Suppressor macrophage treated with lipopolysaccharide for 1 hour (primary cell): ENCODE measurements at regions not wholly inside any gene's neighbourhood (a gene's known extent, or its start where the extent isn't known, plus 50 kb on each side); places are given as distances from the start of the nearest gene placed in this dataset.
"Not testable (repeated sequence)": the region's sequence is repeated elsewhere in the genome, so short reads cannot be mapped to it uniquely, and the experiment has no call there.

Source experiments
- DNase-seq, 3 donors: peaks; one replicate each; pipeline ENCODE4 v3.0.0-alpha.2; 2020 to 2022

DNA sequence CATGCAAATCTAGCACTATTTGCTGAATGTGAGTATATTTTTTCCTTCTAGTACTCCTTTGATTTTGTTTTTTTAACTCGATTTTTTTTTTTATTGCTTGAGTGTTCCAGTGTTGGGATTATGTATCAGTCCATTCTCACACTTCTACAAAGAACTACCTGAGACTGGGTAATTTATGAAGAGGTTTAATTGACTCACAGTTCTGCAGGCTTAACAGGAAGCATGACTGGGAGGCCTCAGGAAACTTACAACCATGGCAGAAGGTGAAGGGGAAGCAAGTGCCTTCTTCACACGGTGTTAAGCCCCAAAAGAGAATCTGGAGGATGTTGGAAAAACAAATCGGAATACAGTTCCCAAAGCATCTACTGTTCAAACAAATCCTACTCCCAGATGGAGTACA lies 69.1 kb downstream of the ZNF518B start:
- DNase-seq, result not testable (repeated sequence)

DNA sequence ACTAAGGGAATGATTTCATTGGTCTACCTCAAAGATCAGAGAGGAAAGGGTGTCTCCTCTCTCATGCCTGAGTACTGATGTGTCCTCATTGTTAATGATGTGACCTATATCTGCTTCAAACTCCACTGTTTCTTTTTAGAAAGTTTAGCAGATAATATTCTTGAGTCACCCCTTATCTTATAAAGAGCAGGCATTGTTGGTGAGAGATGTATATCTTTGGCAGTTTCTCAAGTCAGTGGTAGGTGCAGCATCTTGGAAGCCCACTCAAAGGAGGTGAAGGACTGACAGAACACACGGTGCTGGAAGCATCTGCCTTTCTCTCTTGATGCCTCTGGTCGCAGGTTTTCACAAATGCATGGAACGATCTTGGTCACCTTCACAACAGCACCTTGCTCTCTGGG lies 71.2 kb downstream of the ZNF518B start:
- DNase-seq, result no peak

DNA sequence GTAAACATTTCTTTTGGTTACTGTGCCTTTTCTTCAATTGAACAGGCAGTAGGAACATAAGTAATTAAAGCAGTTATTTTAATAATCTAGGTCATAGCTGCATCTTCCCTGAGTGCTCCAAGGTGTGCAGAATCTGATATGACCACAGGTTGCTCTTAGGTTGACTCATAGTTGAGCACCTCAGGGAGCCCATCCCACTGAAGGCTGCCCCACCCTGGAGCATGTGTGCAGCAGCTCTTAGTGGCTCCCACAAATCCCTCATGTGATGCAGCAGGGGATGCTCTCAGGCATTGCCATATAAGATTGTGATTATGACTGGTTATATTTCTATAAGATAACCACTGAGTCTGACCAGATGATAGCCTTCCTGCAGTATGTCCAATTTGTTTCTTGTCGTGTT lies 72.3 kb downstream of the ZNF518B start:
- no peak for DNase-seq

DNA sequence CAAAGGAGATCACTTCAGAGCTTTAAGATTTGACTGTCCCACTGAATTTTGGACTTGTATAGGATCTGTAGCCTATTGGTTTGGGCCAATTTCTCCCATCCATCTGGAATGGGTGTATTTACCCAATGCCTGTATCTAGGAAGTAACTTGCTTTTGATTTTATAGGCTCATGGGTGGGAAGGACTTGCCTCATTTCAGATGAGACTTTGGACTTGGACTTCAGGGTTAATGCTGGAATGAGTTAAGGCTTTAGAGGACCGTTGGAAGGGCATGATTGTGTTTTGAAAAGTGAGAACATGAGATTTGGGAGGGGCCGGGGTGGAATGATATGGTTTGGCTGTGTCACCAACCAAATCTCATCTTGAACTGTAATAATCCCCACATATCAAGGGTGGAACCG lies 73.8 kb downstream of the ZNF518B start:
- DNase-seq, result no peak

DNA sequence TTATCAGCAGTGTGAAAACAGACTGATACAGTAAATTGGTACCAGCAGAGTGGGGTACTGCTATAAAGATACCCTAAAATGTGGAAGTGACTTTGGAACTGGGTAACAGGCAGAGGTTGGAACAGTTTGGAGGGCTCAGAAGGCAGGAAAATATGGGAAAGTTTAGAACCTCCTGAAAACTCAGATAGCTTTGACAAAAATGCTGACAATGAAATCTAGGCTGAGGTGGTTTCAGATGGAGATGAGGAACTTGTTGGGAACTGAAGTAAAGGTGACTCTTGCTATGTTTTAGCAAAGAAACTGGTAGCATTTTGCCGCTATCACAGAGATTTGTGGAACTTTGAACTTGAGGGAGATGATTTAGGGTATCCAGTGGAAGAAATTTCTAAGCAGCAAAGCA lies 75.1 kb downstream of the ZNF518B start:
- peak in 1 of 3 donors; percentile 4 for DNase-seq

DNA sequence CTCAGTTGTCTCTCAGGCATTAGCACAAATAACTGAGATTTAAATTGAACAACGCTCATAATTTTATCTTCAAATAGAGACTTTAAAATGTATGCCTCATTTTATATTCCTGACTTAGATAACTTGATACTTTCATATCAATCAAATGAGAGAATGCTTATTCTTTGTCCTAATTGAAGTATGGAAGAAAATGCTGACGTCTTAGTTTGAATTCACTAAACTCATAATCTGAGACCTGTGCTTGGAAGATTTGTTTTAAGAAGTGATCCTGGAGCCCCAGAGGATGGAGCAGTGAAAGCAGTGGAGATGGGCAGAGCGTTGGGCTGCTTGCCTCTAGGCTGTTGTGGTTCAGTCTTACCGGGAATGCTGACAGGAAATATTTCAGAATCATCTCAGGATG lies 76.1 kb downstream of the ZNF518B start:
- DNase-seq, result no peak

DNA sequence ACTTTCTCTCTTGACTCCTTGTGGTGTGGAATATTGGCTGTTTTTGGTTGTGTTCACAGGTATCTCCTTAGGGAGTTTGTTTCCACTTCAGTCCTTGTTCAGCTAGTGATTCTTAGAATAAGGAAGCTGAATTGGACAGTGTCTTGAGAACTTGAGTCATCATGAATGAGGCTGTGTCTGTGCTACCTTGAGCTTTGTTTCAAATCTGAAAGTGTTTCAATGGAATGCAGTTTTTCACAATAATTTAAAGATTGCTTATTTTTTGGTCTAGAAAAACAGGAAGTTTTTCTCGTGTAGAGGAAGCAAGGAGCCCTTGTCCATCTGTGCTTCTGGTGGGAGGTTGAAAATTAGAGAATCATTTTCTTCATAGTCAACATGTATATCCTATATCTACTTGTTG lies 76.5 kb downstream of the ZNF518B start:
- DNase-seq, result peak; percentile 16 to 26 (median 22)

DNA sequence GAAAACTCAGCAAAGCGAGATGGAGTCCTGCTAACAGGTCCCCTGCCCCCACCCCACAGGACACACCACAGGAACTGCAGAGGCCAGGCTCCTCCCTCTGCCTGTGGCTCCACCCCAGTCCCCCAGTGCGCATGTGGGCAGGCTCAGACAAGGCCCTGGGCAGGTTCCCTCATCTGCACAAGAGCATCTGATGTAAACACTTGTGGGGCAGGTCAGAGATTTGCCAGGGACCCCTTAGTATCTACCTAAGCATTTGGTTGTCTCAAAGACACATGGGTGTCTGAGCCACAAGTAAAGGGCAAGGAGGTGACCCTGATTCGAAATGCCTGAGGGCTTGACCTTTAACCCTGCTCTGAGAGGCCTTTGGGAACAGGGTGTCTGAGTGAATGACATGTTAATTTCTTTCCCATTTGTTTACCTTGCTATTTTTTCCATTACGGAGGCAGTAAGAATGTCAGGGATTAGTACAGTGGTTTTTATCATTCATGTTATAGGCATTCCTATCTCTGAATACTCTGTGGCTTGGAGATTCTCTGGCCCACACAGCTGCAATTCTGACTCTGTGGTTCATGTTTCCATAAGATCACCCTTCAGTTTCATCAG lies 85.3 kb downstream of the ZNF518B start:
- DNase-seq, result no peak

DNA sequence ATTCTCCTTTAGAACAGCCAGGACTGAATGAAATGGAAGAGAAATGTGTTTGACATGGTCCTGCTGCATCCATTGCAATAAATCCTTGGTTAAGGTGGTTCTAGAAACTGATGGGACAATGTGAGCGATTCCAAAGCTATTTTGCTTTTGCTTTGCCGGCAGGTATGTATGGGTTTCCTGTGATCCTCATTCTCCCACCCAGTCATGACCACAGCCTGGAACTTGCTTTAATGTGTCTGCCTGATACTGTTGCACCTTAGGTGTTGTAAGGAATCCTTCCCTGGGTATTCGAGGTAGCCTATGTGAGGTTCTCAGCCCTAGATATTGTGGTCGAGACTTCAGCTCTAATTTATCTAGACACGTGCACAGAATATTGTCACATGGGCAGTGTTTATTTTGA lies 86.1 kb downstream of the ZNF518B start:
- DNase-seq, result no peak

DNA sequence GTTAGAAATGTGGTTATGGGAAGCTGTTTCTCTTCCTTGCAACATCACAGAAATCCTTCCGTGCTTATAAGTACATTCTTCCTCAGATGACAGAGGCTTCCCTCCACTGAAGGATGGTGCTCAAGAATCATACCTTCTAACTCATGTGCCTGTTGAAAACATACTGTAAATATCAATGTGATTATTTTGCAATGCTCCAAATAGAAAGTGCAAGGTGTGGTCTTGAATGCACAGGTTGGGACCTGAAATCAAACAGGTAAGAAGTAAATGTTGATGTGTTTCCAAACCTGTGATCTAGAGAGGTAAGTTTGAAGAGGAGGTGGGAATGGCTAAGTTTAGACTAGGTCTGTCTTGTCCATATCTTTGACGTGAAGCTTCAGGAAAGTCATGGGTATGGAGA lies 87.7 kb downstream of the ZNF518B start:
- DNase-seq, result no peak

DNA sequence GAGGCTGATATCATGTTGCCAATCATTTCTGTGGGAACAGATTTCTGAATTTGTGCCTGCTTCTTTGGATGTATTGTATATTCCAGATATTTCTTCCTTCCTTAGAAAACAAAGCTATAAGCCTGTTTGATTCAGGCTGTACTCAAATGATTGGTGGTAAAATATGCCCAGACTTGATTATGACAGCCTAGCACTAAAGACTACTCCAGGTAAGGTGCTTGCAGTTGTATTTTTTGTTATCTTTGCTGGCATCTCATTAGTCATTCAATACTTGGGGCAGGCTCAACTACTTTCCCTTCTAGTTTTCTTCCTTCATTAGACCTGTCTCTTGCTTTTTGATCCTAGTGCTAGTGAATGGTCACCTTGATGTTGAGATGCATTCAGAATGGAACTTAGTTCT lies 90.6 kb downstream of the ZNF518B start:
- no peak for DNase-seq

DNA sequence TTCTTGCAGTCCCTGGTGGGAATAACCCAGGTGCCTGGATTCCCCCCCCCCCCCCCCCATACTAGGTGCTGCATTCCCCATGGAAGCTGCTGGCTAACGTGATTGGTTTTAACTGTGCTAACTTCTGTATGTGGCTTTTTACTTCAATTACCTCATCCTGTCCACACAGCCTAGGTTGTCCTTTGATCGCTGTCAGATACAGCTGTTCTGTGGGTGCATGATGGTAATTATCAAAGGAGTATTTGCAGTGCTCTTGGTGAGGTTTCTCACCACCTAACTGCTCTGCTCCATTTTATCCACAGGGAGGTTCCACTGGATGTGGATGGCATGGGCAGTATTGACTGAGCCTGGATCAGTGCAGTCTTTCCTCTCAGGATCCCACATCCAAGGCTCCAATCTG lies 93.0 kb downstream of the ZNF518B start:
- no peak for DNase-seq

DNA sequence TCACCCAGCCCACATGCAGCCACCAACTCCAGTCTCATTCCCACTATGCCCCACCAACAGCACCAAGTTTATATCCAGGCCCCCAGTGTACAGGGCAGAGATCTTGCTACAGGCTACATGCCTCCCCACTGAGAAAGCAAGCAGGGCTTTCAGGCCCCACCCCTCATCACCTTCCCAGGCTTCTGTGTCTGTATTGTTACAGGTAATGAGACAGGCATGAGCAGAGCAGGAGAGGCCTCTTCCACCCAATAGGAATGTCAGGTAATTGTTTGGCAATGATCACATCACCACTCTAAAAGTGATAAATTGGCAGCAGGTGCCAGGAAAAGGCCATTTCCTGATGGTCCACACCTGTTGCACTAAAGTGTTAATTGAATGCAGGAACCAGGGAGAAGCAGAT lies 102.5 kb downstream of the ZNF518B start:
- DNase-seq, result no peak

DNA sequence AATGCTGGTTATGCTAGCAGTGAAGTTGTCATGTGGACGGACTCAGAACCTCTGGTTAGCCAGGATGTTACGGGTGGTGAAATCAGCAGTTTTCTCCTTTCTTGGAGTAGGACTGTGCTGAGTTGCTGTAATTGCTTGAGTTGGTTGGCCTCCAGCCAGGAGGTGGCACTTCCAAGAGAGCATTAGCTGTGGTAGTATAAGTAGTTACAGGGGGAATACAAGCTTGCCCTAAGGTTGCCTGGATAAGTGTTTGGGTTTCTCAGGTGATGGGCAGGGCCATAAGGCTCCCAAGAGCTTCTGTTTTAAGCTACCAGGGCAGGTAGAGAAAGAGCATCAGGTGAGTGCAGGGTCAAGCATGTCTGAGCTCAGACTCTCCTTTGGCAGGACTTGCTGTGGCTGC lies 103.0 kb downstream of the ZNF518B start:
- DNase-seq, result no peak

DNA sequence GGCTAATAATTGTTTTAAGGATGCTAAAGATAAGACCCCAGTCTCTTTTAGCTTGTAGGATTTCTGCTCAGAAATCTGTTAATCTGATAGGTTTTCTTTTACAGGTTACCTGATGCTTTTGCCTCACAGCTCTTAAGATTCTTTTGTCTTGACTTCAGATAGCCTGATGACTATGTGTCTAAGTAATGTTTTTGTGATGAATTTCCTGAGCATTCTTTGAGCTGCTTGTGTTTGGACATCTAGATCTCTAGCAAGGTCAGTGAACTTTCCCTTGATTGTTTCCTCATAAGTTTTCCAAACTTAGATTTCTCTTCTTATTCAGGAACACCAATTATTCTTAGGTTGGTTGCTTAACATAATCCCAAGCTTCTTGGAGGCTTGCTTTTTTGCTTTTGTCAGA lies 104.1 kb downstream of the ZNF518B start:
- no peak for DNase-seq

DNA sequence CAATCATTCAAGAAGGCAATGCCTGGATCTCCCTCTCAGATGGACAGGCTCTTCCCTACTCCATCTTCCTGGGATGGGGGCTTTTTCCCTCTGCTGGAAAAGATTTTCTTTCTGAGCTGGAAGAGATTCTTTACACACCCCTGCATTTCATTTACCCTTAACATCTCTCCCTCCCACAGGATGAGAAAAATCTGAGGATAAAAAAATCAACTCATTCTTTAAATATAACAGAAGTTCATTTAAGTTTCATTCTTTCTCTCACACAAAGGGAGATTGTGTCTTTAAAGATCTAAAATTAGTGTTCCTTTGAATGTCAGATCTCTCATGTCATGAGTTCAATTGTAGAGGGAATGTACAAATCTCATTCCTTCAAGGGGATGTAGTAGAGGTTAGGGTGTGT lies 109.0 kb downstream of the ZNF518B start:
- no peak for DNase-seq

DNA sequence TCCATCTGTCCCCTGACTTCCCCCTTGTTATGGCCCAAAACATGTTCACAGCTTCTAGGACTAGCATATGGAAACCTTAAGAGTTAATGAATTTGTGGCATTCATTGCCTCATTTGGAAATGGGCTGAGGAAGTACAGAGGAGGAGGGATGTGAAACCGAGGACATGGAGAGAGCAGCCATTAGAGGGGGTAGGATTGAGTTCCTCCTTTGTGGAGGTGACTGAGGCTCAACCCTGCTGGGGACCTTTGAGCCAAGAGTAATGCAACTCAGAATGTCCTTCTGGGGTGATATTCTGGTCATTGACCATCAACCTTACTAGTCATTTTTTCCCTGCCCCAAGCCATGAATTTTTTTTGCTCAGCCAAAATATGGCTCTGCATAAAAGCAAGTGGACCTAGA lies 109.4 kb downstream of the ZNF518B start:
- DNase-seq, result no peak

DNA sequence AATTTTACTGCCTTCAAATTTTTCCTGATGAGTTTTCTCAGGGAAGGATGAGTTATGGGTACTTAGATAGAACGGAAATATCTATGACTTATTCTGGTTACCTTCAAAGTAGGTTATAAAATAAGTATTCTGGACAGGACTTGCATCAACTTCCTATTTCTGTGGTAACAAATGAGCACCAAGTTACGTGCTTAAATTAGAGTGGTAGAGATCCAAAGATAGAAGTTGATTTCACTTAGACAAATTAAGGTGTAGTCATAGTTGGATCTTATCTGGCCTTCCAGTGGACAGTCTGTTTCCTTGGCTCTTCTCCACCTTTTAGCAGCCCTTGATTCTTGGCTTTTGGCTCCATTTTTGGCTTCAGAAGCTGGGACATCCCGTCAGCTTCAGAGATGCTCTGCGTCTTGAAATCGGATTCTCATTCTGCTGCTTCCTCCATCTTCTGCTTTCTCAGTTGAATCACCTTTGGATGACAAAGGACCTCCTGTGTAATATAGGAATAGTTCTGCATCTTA lies 109.9 kb downstream of the ZNF518B start:
- DNase-seq, result no peak

DNA sequence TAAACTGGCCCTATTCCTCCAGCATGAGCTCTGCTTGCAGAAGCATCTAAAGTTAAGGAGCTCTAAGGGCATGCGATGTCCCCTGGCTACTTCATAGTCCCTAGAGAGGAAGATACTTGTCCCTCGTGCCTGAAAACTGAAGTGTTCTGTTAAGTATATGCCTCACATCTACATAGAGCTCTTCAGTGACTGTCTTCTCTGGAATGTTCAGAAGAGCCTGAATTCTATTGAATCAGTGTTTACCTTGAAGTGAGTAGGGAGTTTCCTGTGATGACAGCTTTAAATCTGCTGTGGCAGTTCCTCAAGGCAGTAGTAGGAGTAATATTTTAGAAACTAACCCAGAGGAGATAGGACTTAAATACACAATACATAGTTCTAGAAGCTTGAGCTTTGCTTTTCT lies 111.2 kb downstream of the ZNF518B start:
- DNase-seq, result no peak

DNA sequence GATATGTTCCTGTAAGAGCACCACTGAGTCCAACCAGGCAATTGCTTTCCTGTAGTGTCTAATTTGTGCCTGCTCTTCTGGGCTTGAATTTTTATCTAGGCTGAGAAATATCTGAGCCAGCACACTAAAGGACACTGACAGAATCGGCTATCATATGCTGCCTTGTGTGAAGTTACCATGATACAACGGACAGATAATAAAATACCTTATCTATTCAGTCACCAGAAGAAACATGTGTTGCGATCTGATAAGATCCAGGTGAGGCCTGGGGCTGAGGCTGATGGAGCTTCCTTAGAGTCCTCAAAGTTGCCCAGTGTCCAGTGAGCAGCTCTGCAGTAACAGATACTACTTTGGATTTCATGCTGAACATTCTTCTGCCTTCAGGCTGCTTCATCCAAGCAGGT lies 111.8 kb downstream of the ZNF518B start:
- DNase-seq, result no peak

DNA sequence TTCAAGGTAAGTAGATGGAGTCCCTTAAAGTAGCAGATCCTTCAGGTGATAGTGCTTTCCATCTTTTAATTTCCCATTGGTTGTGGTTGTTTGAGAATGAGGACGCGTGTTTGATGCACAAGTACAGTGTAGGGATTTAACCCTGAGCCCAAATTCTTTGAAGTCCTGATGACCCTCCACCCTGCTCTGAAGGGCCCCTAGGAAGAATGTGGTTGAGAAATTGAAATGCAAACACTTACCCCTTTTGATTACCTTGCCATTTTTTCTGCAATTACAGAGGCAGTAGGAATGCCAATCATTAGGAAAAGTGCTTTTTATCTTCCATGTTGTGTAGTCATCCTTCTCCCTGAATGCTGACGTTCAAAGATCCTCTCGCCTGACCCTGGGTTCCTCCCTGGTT lies 112.4 kb downstream of the ZNF518B start:
- no peak for DNase-seq

DNA sequence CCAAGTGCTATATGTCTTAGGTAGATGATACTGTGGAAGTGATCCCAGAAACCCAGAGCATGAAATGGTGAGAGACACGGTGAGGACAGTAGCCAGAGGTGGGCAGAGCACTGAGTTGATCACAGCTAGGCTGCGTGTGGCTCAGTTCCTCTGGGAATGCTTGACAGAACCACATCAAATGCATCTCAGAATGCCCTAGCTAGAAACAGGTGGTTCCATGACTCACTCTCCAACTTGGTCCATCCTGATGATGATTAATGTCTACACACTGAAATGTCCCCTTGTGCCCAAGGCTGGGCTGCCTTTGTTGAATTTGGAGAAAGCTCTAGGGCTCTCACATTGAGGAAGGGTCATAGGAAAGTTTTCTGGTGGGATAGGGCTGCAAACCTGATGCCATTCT lies 113.6 kb downstream of the ZNF518B start:
- no peak for DNase-seq

DNA sequence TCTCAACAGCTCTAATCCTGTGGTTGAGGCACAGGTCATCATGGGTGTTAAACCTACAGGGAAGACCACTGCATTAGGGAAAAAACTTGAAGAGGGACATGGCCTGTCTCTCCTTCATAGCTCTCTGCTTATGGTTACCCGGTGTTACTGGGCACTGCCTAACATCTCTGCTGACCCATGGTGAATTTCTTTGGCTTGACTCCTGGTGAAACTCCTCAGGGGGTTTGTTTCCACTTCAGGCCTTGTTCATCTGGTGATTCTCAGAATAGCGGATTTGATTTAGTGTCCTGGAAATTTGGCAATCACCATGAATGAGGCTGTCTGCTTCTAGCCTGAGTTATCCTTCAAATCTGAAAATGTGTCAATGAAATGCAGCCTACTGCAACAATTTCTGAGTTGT lies 114.4 kb downstream of the ZNF518B start:
- no peak for DNase-seq

DNA sequence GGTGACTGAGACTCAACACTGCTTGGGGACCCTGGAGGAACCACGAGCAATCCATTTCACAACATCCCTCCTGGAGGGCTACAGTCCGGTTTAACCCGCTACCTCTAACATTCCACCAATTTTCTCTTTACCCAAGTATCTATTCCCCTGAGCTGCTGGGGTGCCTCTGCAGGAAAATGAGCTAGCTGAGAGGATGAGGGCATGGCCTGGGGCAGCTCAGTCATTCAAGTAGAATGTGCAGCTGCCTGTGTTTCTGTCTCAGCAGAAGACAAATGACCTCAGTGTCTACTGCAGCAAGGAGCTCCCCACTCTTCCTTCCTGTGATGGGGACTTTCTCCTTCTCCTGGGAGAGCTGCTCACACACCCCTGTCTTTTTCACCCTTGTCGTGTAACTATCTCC lies 120.8 kb downstream of the ZNF518B start:
- no peak for DNase-seq

DNA sequence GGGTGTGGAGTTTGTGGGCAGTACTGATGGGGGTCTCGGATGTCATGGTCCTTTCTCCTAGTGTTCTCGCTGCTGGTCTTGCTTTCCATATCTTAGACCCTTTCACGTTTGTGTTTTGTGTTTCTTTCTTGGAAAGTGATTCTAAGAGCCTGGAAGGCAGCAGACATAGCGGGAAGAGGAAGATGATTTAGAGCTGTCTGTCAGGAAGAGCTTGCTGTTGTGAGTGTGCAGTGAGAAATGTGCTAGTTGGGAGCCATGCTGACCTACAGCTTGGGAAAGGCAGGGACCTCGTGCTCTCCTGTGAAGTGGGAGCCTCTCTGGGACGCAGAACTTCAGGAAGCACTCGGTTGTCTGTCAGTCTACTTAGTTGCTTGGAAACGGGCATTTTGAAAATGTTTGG lies 122.2 kb downstream of the ZNF518B start:
- DNase-seq, result no peak
